ENCODE measurements at regions not wholly inside any gene's neighbourhood (a gene's known extent, or its start where the extent isn't known, plus 50 kb on each side); places are given as distances from the start of the nearest gene placed in this dataset.

- TF ChIP-seq CTCF (IDR thresholded peaks at IDR 0.05) (no peak), POLR2AphosphoS5 (IDR thresholded peaks at IDR 0.05) (no peak), POLR2A (IDR thresholded peaks at IDR 0.05) (no peak)
Observed at GRCh38 chr3:148607491-148607890, 90.2 kb upstream of the AGTR1 start.

Data from breast epithelium (tissue), 3 donors.